Middle frontal gyrus (tissue), 1 donor: ENCODE measurements at regions not wholly inside any gene's neighbourhood (a gene's known extent, or its start where the extent isn't known, plus 50 kb on each side); places are given as distances from the start of the nearest gene placed in this dataset.

Experiments
- DNase-seq: peaks from one replicate; pipeline ENCODE4 v3.0.0-alpha.2; 2015; ENCODE audit warnings: low spot score; ENCODE audit errors: extremely low spot score

DNA sequence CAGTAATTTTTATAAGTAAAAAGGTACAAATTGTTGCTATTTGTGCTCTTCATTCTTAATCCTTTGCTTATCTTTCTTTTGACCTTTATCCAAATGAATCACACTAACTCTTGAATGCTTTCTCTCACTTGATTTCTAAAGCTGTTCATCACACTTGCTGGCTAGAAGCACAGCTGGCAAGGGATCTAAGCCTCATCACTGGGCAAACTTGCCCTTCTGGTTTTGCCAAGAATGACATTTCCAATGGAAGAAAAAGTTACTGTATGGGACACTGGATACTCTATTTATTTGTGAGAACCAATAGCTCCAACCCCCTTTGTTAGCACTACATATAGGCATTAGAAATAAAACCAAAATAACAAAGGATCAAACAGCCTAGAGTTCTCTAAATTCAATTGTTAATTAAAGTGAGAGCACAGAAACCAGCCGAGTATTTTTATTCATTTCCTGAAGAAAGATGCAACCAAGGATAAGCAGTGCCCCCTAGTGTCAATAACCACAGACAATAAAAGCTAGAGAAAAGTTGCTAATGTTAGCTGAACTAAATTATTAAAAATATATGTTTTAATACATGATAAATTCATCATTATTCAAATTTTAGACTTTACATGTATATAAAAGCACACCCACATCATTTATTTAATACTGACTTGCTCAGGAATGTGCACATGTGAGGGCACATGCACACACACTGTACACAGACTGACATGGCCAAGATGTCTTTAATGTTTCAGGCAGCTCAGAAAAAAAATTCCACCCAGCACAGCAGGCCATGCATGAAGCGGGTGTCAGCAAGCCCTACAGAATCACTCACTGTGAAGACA lies 59.8 kb upstream of the POU5F2 start:
- DNase-seq, result peak; percentile 52

DNA sequence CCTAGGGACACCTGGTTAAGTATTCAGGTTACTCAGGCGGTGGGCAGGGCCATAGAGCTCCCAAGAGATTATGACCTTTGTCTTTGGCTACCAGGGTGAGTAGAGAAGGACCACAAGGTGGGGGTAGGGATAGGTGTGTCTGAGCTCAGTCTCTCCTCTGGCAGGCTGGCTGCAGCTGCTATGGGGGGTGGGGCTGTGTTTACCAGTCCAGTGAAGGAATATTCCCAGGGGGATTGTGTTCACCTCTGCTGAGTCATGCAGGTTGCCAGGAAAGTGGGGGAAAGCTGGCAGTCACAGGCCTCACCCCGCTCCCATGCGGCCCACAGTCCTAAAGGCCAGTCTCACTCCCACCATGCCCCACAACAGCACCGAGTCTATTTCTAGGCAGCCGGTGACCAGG lies 53.6 kb upstream of the POU5F2 start:
- DNase-seq, result no peak

DNA sequence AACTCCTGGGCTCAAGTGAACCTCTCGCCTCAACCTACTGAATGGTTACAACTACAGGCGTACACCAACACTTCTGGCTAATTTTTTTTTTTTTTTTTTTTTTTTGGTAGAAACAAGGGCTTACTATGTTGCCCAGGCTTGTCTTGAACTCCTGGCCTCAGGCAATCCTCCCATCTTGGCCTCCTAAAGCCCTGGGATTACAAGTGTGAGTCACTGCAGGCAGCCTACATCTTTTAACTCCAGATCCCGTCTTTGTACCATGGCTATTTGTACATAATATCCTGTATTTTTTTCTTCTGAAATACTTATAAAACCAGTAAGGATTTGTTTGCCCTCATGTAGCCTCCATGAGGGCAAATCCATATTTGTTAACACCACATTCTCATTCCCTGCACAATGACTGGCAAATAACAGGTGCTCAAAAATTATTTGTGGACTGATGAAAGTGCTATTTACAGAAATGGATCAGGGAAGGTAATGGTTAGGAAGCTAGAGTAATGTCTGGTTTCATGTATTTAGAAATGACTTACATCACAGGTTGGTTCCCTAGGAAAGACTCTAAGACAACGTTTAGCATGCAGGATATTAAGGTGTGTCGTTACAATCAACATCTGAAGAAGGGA lies 51.9 kb upstream of the POU5F2 start:
- no peak for DNase-seq

DNA sequence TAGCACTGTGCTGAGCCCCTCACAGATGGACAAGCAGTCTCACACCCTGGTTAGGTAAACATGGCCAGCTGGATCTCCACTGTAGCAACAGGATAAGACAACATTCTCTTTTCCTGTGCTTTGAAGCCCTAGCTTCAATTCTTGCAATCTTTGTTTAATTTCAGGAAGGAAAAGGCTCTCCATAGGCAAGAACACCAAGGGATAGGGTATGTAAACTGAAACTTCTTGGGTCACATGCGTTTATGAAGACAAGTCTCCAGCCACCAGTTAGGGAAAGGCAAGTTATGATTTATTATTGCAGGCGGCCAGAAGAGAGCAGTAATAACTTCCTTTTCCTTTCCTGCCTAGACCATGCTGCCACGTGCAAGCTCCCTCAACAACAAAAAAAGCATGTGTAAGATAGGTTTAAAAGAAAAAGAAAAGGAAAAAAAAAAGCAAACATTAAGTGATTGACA lies 50.1 kb upstream of the POU5F2 start:
- DNase-seq, result no peak
